ENCODE measurements at regions not wholly inside any gene's neighbourhood (a gene's known extent, or its start where the extent isn't known, plus 50 kb on each side); places are given as distances from the start of the nearest gene placed in this dataset.

GRCh38 chr5:172549696-172550095 is 91.4 kb upstream of the NEURL1B start:
- no peak for TF ChIP-seq CTCF (IDR thresholded peaks at IDR 0.05)
- TF ChIP-seq POLR2A (IDR thresholded peaks at IDR 0.05): no peak

Data from lower leg skin (tissue), 3 donors.